Upper lobe of left lung (tissue), 6 donors: ENCODE measurements at regions not wholly inside any gene's neighbourhood (a gene's known extent, or its start where the extent isn't known, plus 50 kb on each side); places are given as distances from the start of the nearest gene placed in this dataset.

Experiments used
- ATAC-seq, 2 donors: fragments of 200-7000 bp; cut with Tn5 transposase; one replicate each; pipeline ENCODE4 v1.9.1; 2022; ENCODE audit warnings: mild to moderate bottlenecking in 2 of 2, moderate library complexity in 2 of 2; ENCODE audit not compliant: low FRiP score in 2 of 2
- DNase-seq, 2 donors: peaks; one replicate each; pipeline ENCODE4 v3.0.0-alpha.2; 2019 to 2020
- H3K27ac ChIP-seq, 4 donors: fragments of 200-600 bp; sonication (generic); one replicate each; pipeline ENCODE4 v1.5.1; 2016 to 2019
- H3K27me3 ChIP-seq, 4 donors: fragments of 200-600 bp; sonication (generic); one replicate each; pipeline ENCODE4 v1.5.1; 2017 to 2019
- H3K36me3 ChIP-seq, 4 donors: fragments of 200-600 bp; sonication (generic); one replicate each; pipeline ENCODE4 v1.5.1; 2016 to 2019
- H3K4me1 ChIP-seq, 4 donors: fragments of 200-600 bp; sonication (generic); one replicate each; pipeline ENCODE4 v1.5.1; 2018 to 2019
- H3K4me3 ChIP-seq, 4 donors: fragments of 200-600 bp; sonication (generic); one replicate each; pipeline ENCODE4 v1.5.1; 2017 to 2019; ENCODE audit warnings: mild to moderate bottlenecking in 2 of 4, moderate library complexity in 1 of 4
- H3K9me3 ChIP-seq, 4 donors: fragments of 200-600 bp; sonication (generic); one replicate each; pipeline ENCODE4 v1.5.1; 2018 to 2019
- CTCF ChIP-seq, 6 experiments: fragments of 450-650 bp in 4 of 6; fragments of 200-600 bp in 2 of 6; sonication (generic) in 2 of 6; IDR thresholded peaks; one replicate each; pipeline ENCODE4 v1.5.1; 2016 to 2019; ENCODE audit warnings: antibody characterized with exemption in 6 of 6
- EP300 ChIP-seq, 4 donors: sonication (generic); formaldehyde crosslinking; IDR thresholded peaks; one replicate each; pipeline ENCODE4 v1.5.1; 2017; ENCODE audit warnings: antibody characterized with exemption in 4 of 4, control low read depth in 2 of 4
- POLR2A ChIP-seq, 4 donors: fragments of 450-650 bp; IDR thresholded peaks; one replicate each; pipeline ENCODE4 v1.5.1; 2016 to 2017; ENCODE audit warnings: antibody characterized with exemption in 4 of 4, mild to moderate bottlenecking in 2 of 4
- POLR2AphosphoS5 ChIP-seq, 2 donors: sonication (generic); formaldehyde crosslinking; IDR thresholded peaks; one replicate each; pipeline ENCODE4 v1.5.1; 2017; ENCODE audit warnings: antibody characterized with exemption in 2 of 2
- WGBS, 2 donors: methylation state at CpG; one replicate each; pipeline ENCODE4 v1.1.5; 2017 to 2018; 5-methylcytosine and 5-hydroxymethylcytosine counted together
- donor health status: DM: no; HTN: no; CAD: no; lungs with moderate emphysema.
- donor health status: DM: no; HTN: yes; CAD: no; lungs with severe emphysema.

DNA sequence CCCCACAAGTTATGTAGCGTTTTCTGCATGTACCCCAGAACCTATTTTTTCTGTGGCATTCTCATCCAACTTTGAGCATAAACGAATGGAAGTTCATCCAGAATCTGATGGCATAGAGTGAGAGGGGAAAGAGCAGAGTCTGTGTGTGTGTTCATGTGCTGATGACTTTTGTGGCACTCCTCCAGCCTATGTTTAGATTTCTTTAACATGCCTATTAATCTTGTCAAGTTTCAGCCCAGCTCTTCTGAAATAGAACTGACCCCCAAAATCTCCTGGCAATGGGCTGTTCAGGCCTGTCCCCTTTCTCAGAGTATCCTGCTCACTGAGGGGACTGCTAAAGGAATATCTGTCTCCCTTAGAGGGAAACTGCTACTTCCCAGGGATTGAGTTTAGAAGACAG, 56.4 kb upstream of the NEO1 start:
- TF ChIP-seq POLR2AphosphoS5 (IDR thresholded peaks at IDR 0.05) (no peak), CTCF (IDR thresholded peaks at IDR 0.05) (no peak), EP300 (IDR thresholded peaks at IDR 0.05) (no peak), POLR2A (IDR thresholded peaks at IDR 0.05) (no peak)

GRCh38 chr15:72994534-72995177, 57.6 kb upstream of the NEO1 start:
- WGBS, 2 donors = 35 to 48% methylated on average over 9 of the region's 9 CpGs
- Histone ChIP-seq H3K4me3 (no peak overlapping the region), H3K27me3 (no peaks in the 10 kb centered on the region), H3K4me1 (peaks cover 0 to 6% (median 5%) of the 10 kb centered on the region in 4 donors), H3K36me3 (no peaks in the 10 kb centered on the region), H3K27ac (no peak overlapping the region), H3K9me3 (no peaks in the 10 kb centered on the region)
- ATAC-seq (no peak), DNase-seq (no peak)
- TF ChIP-seq POLR2AphosphoS5 (IDR thresholded peaks at IDR 0.05) = no peak
- TF ChIP-seq CTCF (IDR thresholded peaks at IDR 0.05) = no peak
- TF ChIP-seq POLR2A (IDR thresholded peaks at IDR 0.05) = no peak
- no peak for TF ChIP-seq EP300 (IDR thresholded peaks at IDR 0.05)

More for the DNA sequence above, 56.4 kb upstream of the NEO1 start:
- Histone ChIP-seq H3K4me1 (peaks cover 0 to 6% (median 5%) of the 10 kb centered on the region in 4 donors), H3K27me3 (no peaks in the 10 kb centered on the region), H3K9me3 (no peaks in the 10 kb centered on the region), H3K36me3 (no peaks in the 10 kb centered on the region), H3K4me3 (no peak overlapping the region), H3K27ac (no peak overlapping the region)
- WGBS, 2 donors = 49 to 51% methylated on average over 2 of the region's 2 CpGs
- DNase-seq (no peak), ATAC-seq (no peak)

GRCh38 chr15:72992841-72993252, 59.4 kb upstream of the NEO1 start:
- Histone ChIP-seq H3K4me3 (no peak overlapping the region), H3K27me3 (no peaks in the 10 kb centered on the region), H3K4me1 (peaks cover 0 to 6% (median 5%) of the 10 kb centered on the region in 4 donors), H3K9me3 (no peaks in the 10 kb centered on the region), H3K36me3 (no peaks in the 10 kb centered on the region), H3K27ac (peak overlapping the region in 3 of 4 donors; percentile 27 to 58 (median 37))
- TF ChIP-seq EP300 (IDR thresholded peaks at IDR 0.05) (no peak), POLR2A (IDR thresholded peaks at IDR 0.05) (no peak), POLR2AphosphoS5 (IDR thresholded peaks at IDR 0.05) (no peak), CTCF (IDR thresholded peaks at IDR 0.05) (no peak)
- peak in 1 of 2 donors; percentile 69 for ATAC-seq
- 64 to 78% methylated on average over 8 of the region's 8 CpGs for WGBS, 2 donors
- DNase-seq = no peak

- ATAC-seq (no peak), DNase-seq (no peak)
- no peak overlapping the region for H3K27ac ChIP-seq
- H3K27me3 ChIP-seq = no peaks in the 10 kb centered on the region
- no peak overlapping the region for H3K4me3 ChIP-seq
- WGBS, 2 donors = 80 to 86% methylated on average over 3 of the region's 3 CpGs
- H3K9me3 ChIP-seq = no peaks in the 10 kb centered on the region
- no peaks in the 10 kb centered on the region for H3K36me3 ChIP-seq
- peaks cover 0 to 6% (median 5%) of the 10 kb centered on the region in 4 donors for H3K4me1 ChIP-seq
- no peak for TF ChIP-seq POLR2AphosphoS5 (IDR thresholded peaks at IDR 0.05)
- no peak for TF ChIP-seq EP300 (IDR thresholded peaks at IDR 0.05)
- no peak for TF ChIP-seq POLR2A (IDR thresholded peaks at IDR 0.05)
- TF ChIP-seq CTCF (IDR thresholded peaks at IDR 0.05) = no peak
Observed at GRCh38 chr15:72991026-72991425, 61.2 kb upstream of the NEO1 start.
